Trophoblast cell (in vitro differentiated cells and primary cell): ENCODE measurements at regions not wholly inside any gene's neighbourhood (a gene's known extent, or its start where the extent isn't known, plus 50 kb on each side); places are given as distances from the start of the nearest gene placed in this dataset.

Experiments
- DNase-seq, 2 donors: peaks; one replicate each; pipeline ENCODE4 v3.0.0-alpha.2; 2016
- H2AFZ ChIP-seq: 2 replicates; pipeline ENCODE4 v1.6.1; 2013; ENCODE audit warnings: low read length, moderate library complexity, mild to moderate bottlenecking; ENCODE audit not compliant: insufficient read depth, poor library complexity
- H2AK5ac ChIP-seq: 2 replicates; pipeline ENCODE4 v1.6.1; 2013; ENCODE audit warnings: mild to moderate bottlenecking, low read length
- H2BK120ac ChIP-seq: 2 replicates; pipeline ENCODE4 v1.6.1; 2013; ENCODE audit warnings: low read length, mild to moderate bottlenecking, moderate library complexity; ENCODE audit not compliant: insufficient read depth, poor library complexity
- H2BK12ac ChIP-seq: 2 replicates; pipeline ENCODE4 v1.6.1; 2013; ENCODE audit warnings: mild to moderate bottlenecking, low read length, moderate library complexity
- H2BK5ac ChIP-seq: 2 replicates; pipeline ENCODE4 v1.6.1; 2013; ENCODE audit warnings: low read length, low read depth, moderate library complexity, mild to moderate bottlenecking; ENCODE audit not compliant: poor library complexity
- H3K14ac ChIP-seq: 2 replicates; pipeline ENCODE4 v1.6.1; 2013; ENCODE audit warnings: mild to moderate bottlenecking, low read length
- H3K18ac ChIP-seq: 2 replicates; pipeline ENCODE4 v1.6.1; 2013; ENCODE audit warnings: mild to moderate bottlenecking, low read length
- H3K23ac ChIP-seq: 2 replicates; pipeline ENCODE4 v1.6.1; 2013; ENCODE audit warnings: low read length
- H3K27ac ChIP-seq: 2 replicates; pipeline ENCODE4 v1.5.1; 2013; ENCODE audit warnings: low read depth, mild to moderate bottlenecking, inconsistent platforms, low read length, moderate library complexity
- H3K27me3 ChIP-seq: 2 replicates; pipeline ENCODE4 v1.6.1; 2013; ENCODE audit warnings: inconsistent platforms, mild to moderate bottlenecking, low read length, moderate library complexity; ENCODE audit not compliant: insufficient read depth
- H3K36me3 ChIP-seq, 2 experiments: 1 replicate in 1 of 2; 2 replicates in 1 of 2; pipeline ENCODE4 v1.6.1; 2013; ENCODE audit warnings: low read length in 2 of 2, mild to moderate bottlenecking in 2 of 2, moderate library complexity in 1 of 2; ENCODE audit not compliant: insufficient read depth in 2 of 2, control insufficient read depth in 1 of 2
- H3K4ac ChIP-seq: 2 replicates; pipeline ENCODE4 v1.6.1; 2013; ENCODE audit warnings: low read depth, mild to moderate bottlenecking, low read length, moderate library complexity
- H3K4me1 ChIP-seq, 2 experiments: 1 replicate in 1 of 2; 2 replicates in 1 of 2; pipeline ENCODE4 v1.6.1; 2013; ENCODE audit warnings: low read length in 2 of 2, mild to moderate bottlenecking in 2 of 2, moderate library complexity in 1 of 2; ENCODE audit not compliant: insufficient read depth in 2 of 2, control insufficient read depth in 1 of 2
- H3K4me2 ChIP-seq: 2 replicates; pipeline ENCODE4 v1.6.1; 2013; ENCODE audit warnings: inconsistent platforms, mild to moderate bottlenecking, low read length, moderate library complexity
- H3K4me3 ChIP-seq: 2 replicates; pipeline ENCODE4 v1.5.1; 2013; ENCODE audit warnings: mild to moderate bottlenecking, low read depth, low read length, inconsistent platforms
- H3K79me1 ChIP-seq: one replicate; pipeline ENCODE4 v1.6.1; 2013; ENCODE audit warnings: low read length
- H3K79me2 ChIP-seq: 2 replicates; pipeline ENCODE4 v1.6.1; 2013; ENCODE audit warnings: low read length, mild to moderate bottlenecking; ENCODE audit not compliant: control insufficient read depth, insufficient read depth, poor library complexity
- H3K9ac ChIP-seq: 2 replicates; pipeline ENCODE4 v1.6.1; 2013; ENCODE audit warnings: mild to moderate bottlenecking, low read length
- H3K9me3 ChIP-seq: 2 replicates; pipeline ENCODE4 v1.6.1; 2013; ENCODE audit warnings: low read depth, mild to moderate bottlenecking, control low read depth, inconsistent platforms, low read length; ENCODE audit not compliant: insufficient read depth
- H4K12ac ChIP-seq: 2 replicates; pipeline ENCODE4 v1.6.1; 2013; ENCODE audit warnings: low read depth, mild to moderate bottlenecking, low read length, moderate library complexity
- H4K8ac ChIP-seq: 2 replicates; pipeline ENCODE4 v1.6.1; 2013; ENCODE audit warnings: low read depth, mild to moderate bottlenecking, low read length, moderate library complexity
- H4K91ac ChIP-seq: one replicate; pipeline ENCODE4 v1.6.1; 2013; ENCODE audit warnings: low read depth, mild to moderate bottlenecking, low read length, moderate library complexity
- WGBS: extraction: QIAGEN DNeasy Blood & Tissue Kit; methylation state at CpG from one replicate; pipeline ENCODE4 v1.1.7; 2013; ENCODE audit warnings: missing lambda C conversion rate; ENCODE audit not compliant: insufficient read length, insufficient coverage; ENCODE audit errors: extremely low coverage; 5-methylcytosine and 5-hydroxymethylcytosine counted together

GRCh38 chr6:55960344-55960743 is 85.0 kb upstream of the BMP5 start:
- no CpG with 5 or more reads among the region's 3 CpGs for WGBS
- Histone ChIP-seq H3K27me3 (no peaks in the 10 kb centered on the region), H3K79me1 (no peaks in the 10 kb centered on the region), H3K14ac (no peak overlapping the region), H3K9me3 (no peaks in the 10 kb centered on the region), H2AFZ (no peak overlapping the region), H3K36me3 (no peaks in the 10 kb centered on the region), H3K4me2 (no peak overlapping the region), H4K91ac (no peak overlapping the region), H2BK120ac (no peak overlapping the region), H4K8ac (no peak overlapping the region), H2BK5ac (no peak overlapping the region), H3K79me2 (no peaks in the 10 kb centered on the region), H2BK12ac (no peak overlapping the region), H2AK5ac (no peak overlapping the region), H3K9ac (no peak overlapping the region), H3K4me1 (no peaks in the 10 kb centered on the region), H3K27ac (no peak overlapping the region), H3K23ac (no peak overlapping the region), H3K4me3 (no peak overlapping the region), H4K12ac (no peak overlapping the region), H3K4ac (no peak overlapping the region), H3K18ac (no peak overlapping the region)
- no peak for DNase-seq

DNA sequence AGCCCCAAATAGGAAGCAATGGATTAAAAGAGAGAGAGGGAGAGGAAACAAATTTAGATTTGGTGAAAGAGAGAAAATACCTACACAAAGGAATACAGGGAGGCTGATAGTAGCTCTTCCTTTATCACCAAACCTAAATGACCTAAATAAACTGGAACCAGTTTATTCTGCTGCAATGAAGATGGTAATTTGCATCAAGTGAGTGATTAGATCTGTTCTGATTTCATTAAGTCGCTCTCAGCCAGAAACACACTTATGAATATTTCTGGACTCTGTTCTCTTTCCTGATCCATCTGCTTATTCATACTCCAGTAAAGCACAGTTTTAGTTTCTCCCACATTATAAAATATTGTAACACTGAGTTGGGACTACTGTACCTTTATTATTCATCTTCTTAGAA is 83.4 kb upstream of the BMP5 start:
- H3K79me2 ChIP-seq: no peaks in the 10 kb centered on the region
- H3K4me2 ChIP-seq: no peak overlapping the region
- no peaks in the 10 kb centered on the region for H3K79me1 ChIP-seq
- no peak overlapping the region for H3K27ac ChIP-seq
- no peak overlapping the region for H3K14ac ChIP-seq
- H4K8ac ChIP-seq: no peak overlapping the region
- H4K91ac ChIP-seq: no peak overlapping the region
- H2BK12ac ChIP-seq: no peak overlapping the region
- H2BK5ac ChIP-seq: no peak overlapping the region
- no peak overlapping the region for H3K23ac ChIP-seq
- H3K9ac ChIP-seq: no peak overlapping the region
- H3K4me3 ChIP-seq: no peak overlapping the region
- no peaks in the 10 kb centered on the region for H3K4me1 ChIP-seq
- H2AFZ ChIP-seq: no peak overlapping the region
- DNase-seq: no peak
- H3K4ac ChIP-seq: no peak overlapping the region
- no peak overlapping the region for H2BK120ac ChIP-seq
- H3K27me3 ChIP-seq: no peaks in the 10 kb centered on the region
- WGBS: no CpG with 5 or more reads among the region's 1 CpG
- no peak overlapping the region for H2AK5ac ChIP-seq
- no peak overlapping the region for H4K12ac ChIP-seq
- no peaks in the 10 kb centered on the region for H3K36me3 ChIP-seq
- H3K18ac ChIP-seq: no peak overlapping the region
- H3K9me3 ChIP-seq: no peaks in the 10 kb centered on the region

DNA sequence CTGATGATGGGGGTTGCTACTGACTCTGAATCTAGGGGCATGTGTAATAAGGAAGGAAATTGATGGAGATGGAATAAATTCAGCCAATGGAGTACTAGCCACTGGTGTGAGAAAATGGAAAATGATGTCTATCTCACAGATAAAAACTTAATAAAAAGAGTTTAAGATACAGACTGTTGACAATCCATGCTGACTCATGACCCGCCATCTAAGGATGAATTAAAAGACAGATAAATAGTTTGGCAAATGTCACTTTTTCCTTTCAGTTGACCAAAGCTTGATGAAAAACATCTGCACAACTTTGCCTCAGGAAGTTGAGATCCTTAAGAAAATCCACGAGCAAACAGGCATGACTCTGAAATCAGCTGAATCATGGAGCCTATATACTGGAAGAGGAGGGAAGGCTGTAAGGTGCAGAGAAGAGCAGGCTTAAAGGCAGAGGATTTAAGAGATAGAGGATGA is 82.6 kb upstream of the BMP5 start:
- Histone ChIP-seq H3K23ac (no peak overlapping the region), H3K79me1 (no peaks in the 10 kb centered on the region), H4K12ac (no peak overlapping the region), H2BK5ac (no peak overlapping the region), H3K4me1 (no peaks in the 10 kb centered on the region), H2AFZ (no peak overlapping the region), H3K4ac (no peak overlapping the region), H3K27me3 (no peaks in the 10 kb centered on the region), H3K27ac (no peak overlapping the region), H3K36me3 (no peaks in the 10 kb centered on the region), H3K4me3 (no peak overlapping the region), H4K91ac (no peak overlapping the region), H3K14ac (no peak overlapping the region), H3K4me2 (no peak overlapping the region), H4K8ac (no peak overlapping the region), H3K9ac (no peak overlapping the region), H2BK12ac (no peak overlapping the region), H3K9me3 (no peaks in the 10 kb centered on the region), H2BK120ac (no peak overlapping the region), H3K79me2 (no peaks in the 10 kb centered on the region), H2AK5ac (no peak overlapping the region), H3K18ac (no peak overlapping the region)
- no CpG with 5 or more reads among the region's 2 CpGs for WGBS
- DNase-seq: no peak

GRCh38 chr6:55955684-55956083 is 80.3 kb upstream of the BMP5 start:
- Histone ChIP-seq H3K18ac (no peak overlapping the region), H3K4me3 (no peak overlapping the region), H3K27ac (no peak overlapping the region), H4K8ac (no peak overlapping the region), H3K4ac (no peak overlapping the region), H2BK120ac (no peak overlapping the region), H3K23ac (no peak overlapping the region), H2AK5ac (no peak overlapping the region), H3K9ac (no peak overlapping the region), H3K14ac (no peak overlapping the region), H4K12ac (no peak overlapping the region), H3K4me1 (no peaks in the 10 kb centered on the region), H3K36me3 (no peaks in the 10 kb centered on the region), H2AFZ (no peak overlapping the region), H2BK12ac (no peak overlapping the region), H3K4me2 (no peak overlapping the region), H3K27me3 (no peaks in the 10 kb centered on the region), H3K79me1 (no peaks in the 10 kb centered on the region), H2BK5ac (no peak overlapping the region), H4K91ac (no peak overlapping the region), H3K9me3 (no peaks in the 10 kb centered on the region), H3K79me2 (no peaks in the 10 kb centered on the region)
- WGBS: no CpG with 5 or more reads among the region's 1 CpG
- no peak for DNase-seq
